ENCODE measurements at regions not wholly inside any gene's neighbourhood (a gene's known extent, or its start where the extent isn't known, plus 50 kb on each side); places are given as distances from the start of the nearest gene placed in this dataset.

- no peak for TF ChIP-seq CTCF (IDR thresholded peaks at IDR 0.05)
- TF ChIP-seq POLR2A (IDR thresholded peaks at IDR 0.05) = no peak
Measured at GRCh38 chr4:101669832-101670188, 120.7 kb upstream of the BANK1 start.
